ENCODE measurements at regions not wholly inside any gene's neighbourhood (a gene's known extent, or its start where the extent isn't known, plus 50 kb on each side); places are given as distances from the start of the nearest gene placed in this dataset.

GRCh38 chr5:30867711-30868110 lies 325.8 kb upstream of the CDH6 start:
- no peaks in the 10 kb centered on the region for H3K9me3 ChIP-seq
- no peak overlapping the region for H3K27ac ChIP-seq
- no peaks in the 10 kb centered on the region for H3K4me1 ChIP-seq (replicated peaks)
- no peaks in the 10 kb centered on the region for H3K36me3 ChIP-seq
- intact Hi-C loops (cut with DNase I), result no loop called here
- H3K27me3 ChIP-seq (replicated peaks; ENCODE audit: insufficient read depth), result no peaks in the 10 kb centered on the region
- no peak for DNase-seq (ENCODE audit: low spot score)
- TF ChIP-seq POLR2A (IDR thresholded peaks at IDR 0.05) (no peak), POLR2AphosphoS5 (IDR thresholded peaks at IDR 0.05) (no peak), CTCF (IDR thresholded peaks at IDR 0.05) (no peak)
- no peak overlapping the region for H3K4me3 ChIP-seq

GRCh38 chr5:30866142-30866541 lies 327.3 kb upstream of the CDH6 start:
- no peak for DNase-seq (ENCODE audit: low spot score)
- H3K27ac ChIP-seq, result no peak overlapping the region
- WGBS, result 72% methylated on average over 8 of the region's 8 CpGs
- H3K4me3 ChIP-seq, result no peak overlapping the region
- no peaks in the 10 kb centered on the region for H3K36me3 ChIP-seq
- TF ChIP-seq POLR2A (IDR thresholded peaks at IDR 0.05) (no peak), CTCF (IDR thresholded peaks at IDR 0.05) (no peak), POLR2AphosphoS5 (IDR thresholded peaks at IDR 0.05) (no peak)
- H3K27me3 ChIP-seq (replicated peaks; ENCODE audit: insufficient read depth), result no peaks in the 10 kb centered on the region
- H3K4me1 ChIP-seq (replicated peaks), result no peaks in the 10 kb centered on the region
- intact Hi-C loops (cut with DNase I), result no loop called here
- no peaks in the 10 kb centered on the region for H3K9me3 ChIP-seq

- H3K4me1 ChIP-seq (replicated peaks), result no peaks in the 10 kb centered on the region
- TF ChIP-seq CTCF (IDR thresholded peaks at IDR 0.05) (no peak), POLR2A (IDR thresholded peaks at IDR 0.05) (no peak), POLR2AphosphoS5 (IDR thresholded peaks at IDR 0.05) (no peak)
- WGBS, result 94% methylated on average over 3 of the region's 3 CpGs
- no peak overlapping the region for H3K4me3 ChIP-seq
- no peaks in the 10 kb centered on the region for H3K27me3 ChIP-seq (replicated peaks; ENCODE audit: insufficient read depth)
- DNase-seq (ENCODE audit: low spot score), result no peak
- no peak overlapping the region for H3K27ac ChIP-seq
- intact Hi-C loops (cut with DNase I), result no loop called here
- no peaks in the 10 kb centered on the region for H3K36me3 ChIP-seq
- H3K9me3 ChIP-seq, result no peaks in the 10 kb centered on the region
Observed at GRCh38 chr5:30856242-30856641, 337.2 kb upstream of the CDH6 start.

DNA sequence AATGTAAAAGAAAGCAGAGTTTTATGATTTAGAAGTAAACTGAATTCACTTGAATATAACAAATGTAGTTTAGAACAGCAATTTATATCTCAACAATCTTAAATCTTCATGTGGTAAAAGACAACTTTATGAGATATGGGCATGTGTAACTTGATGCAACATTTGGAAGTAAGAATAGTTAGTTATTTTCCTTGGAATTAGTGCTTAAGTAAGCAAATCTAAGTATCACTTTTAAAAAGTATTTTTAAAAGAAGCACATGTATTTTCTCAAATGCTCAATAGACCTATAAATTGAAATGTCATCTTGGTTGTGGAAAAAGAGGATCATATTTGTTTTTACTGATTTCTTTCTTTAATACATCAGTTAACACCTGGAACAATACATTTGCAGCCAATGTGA lies 340.3 kb upstream of the CDH6 start:
- Histone ChIP-seq H3K27ac (no peak overlapping the region), H3K36me3 (no peaks in the 10 kb centered on the region), H3K27me3 (replicated peaks; ENCODE audit: insufficient read depth) (no peaks in the 10 kb centered on the region), H3K9me3 (no peaks in the 10 kb centered on the region), H3K4me3 (no peak overlapping the region), H3K4me1 (replicated peaks) (no peaks in the 10 kb centered on the region)
- intact Hi-C loops (cut with DNase I), result no loop called here
- no peak for DNase-seq (ENCODE audit: low spot score)
- TF ChIP-seq POLR2A (IDR thresholded peaks at IDR 0.05), result no peak
- TF ChIP-seq CTCF (IDR thresholded peaks at IDR 0.05), result no peak
- no peak for TF ChIP-seq POLR2AphosphoS5 (IDR thresholded peaks at IDR 0.05)

- Histone ChIP-seq H3K9me3 (no peaks in the 10 kb centered on the region), H3K27ac (no peak overlapping the region), H3K4me1 (replicated peaks) (no peaks in the 10 kb centered on the region), H3K36me3 (no peaks in the 10 kb centered on the region), H3K27me3 (replicated peaks; ENCODE audit: insufficient read depth) (no peaks in the 10 kb centered on the region), H3K4me3 (no peak overlapping the region)
- DNase-seq (ENCODE audit: low spot score), result no peak
- intact Hi-C loops (cut with DNase I), result no loop called here
- 99% methylated on average over 2 of the region's 2 CpGs for WGBS
- TF ChIP-seq CTCF (IDR thresholded peaks at IDR 0.05), result no peak
- no peak for TF ChIP-seq POLR2AphosphoS5 (IDR thresholded peaks at IDR 0.05)
- no peak for TF ChIP-seq POLR2A (IDR thresholded peaks at IDR 0.05)
Observed at GRCh38 chr5:30850866-30851265, 342.6 kb upstream of the CDH6 start.

Data from prostate gland (tissue), 2 donors.